Activated CD8-positive, alpha-beta memory T cell treated with anti-CD3 and anti-CD28 coated beads, Interleukin-2, amount 10 ng/mL, durations not matched to agents 7 days and 5 days (primary cell): ENCODE measurements at regions not wholly inside any gene's neighbourhood (a gene's known extent, or its start where the extent isn't known, plus 50 kb on each side); places are given as distances from the start of the nearest gene placed in this dataset.

Source experiments
- ATAC-seq: fragments of 150-1000 bp; cut with Tn5 transposase; one replicate; pipeline ENCODE4 v1.10.0; 2021; ENCODE audit warnings: moderate library complexity
- CTCF ChIA-PET: fragments of 350-600 bp; sonication (Branson Sonifier 250); formaldehyde crosslinking; loops from one replicate; lab custom pipeline; 2021; ENCODE audit warnings: antibody characterized with exemption; lab: Charles Lee
- DNase-seq: peaks from one replicate; pipeline ENCODE4 v3.0.0-alpha.2; 2020
- H3K27ac Mint-ChIP-seq: one replicate; pipeline ENCODE4 v1.8.0; 2021; ENCODE audit warnings: mild to moderate bottlenecking, mixed read lengths
- H3K27me3 Mint-ChIP-seq: one replicate; pipeline ENCODE4 v1.8.0; 2021; ENCODE audit warnings: mixed read lengths
- H3K36me3 Mint-ChIP-seq: one replicate; pipeline ENCODE4 v1.8.0; 2021; ENCODE audit warnings: mild to moderate bottlenecking, mixed read lengths
- H3K4me1 Mint-ChIP-seq: one replicate; pipeline ENCODE4 v1.8.0; 2021; ENCODE audit warnings: mixed read lengths
- H3K4me3 Mint-ChIP-seq: one replicate; pipeline ENCODE4 v1.8.0; 2021; ENCODE audit warnings: mild to moderate bottlenecking, moderate library complexity, mixed read lengths
- H3K9me3 Mint-ChIP-seq: one replicate; pipeline ENCODE4 v1.8.0; 2022; ENCODE audit warnings: low read depth, mixed read lengths

- peaks cover 4% of the 10 kb centered on the region for H3K27me3 Mint-ChIP-seq
- H3K9me3 Mint-ChIP-seq: peaks cover 18% of the 10 kb centered on the region
- no peak for DNase-seq
- H3K27ac Mint-ChIP-seq: no peak overlapping the region
- no peaks in the 10 kb centered on the region for H3K36me3 Mint-ChIP-seq
- H3K4me1 Mint-ChIP-seq: no peaks in the 10 kb centered on the region
- no peak for ATAC-seq
- CTCF ChIA-PET: no interaction called here
- no peak overlapping the region for H3K4me3 Mint-ChIP-seq
Observed at GRCh38 chr18:78704971-78705461, 274.6 kb upstream of the SALL3 start.

- no peak for DNase-seq
- no peaks in the 10 kb centered on the region for H3K27me3 Mint-ChIP-seq
- H3K4me1 Mint-ChIP-seq: no peaks in the 10 kb centered on the region
- no peak overlapping the region for H3K4me3 Mint-ChIP-seq
- CTCF ChIA-PET: no interaction called here
- H3K36me3 Mint-ChIP-seq: no peaks in the 10 kb centered on the region
- peaks cover 8% of the 10 kb centered on the region for H3K9me3 Mint-ChIP-seq
- H3K27ac Mint-ChIP-seq: no peak overlapping the region
- ATAC-seq: no peak
Observed at GRCh38 chr18:78709261-78709809, 270.3 kb upstream of the SALL3 start.

GRCh38 chr18:78711316-78711715 is 268.3 kb upstream of the SALL3 start:
- H3K9me3 Mint-ChIP-seq: peaks cover 5% of the 10 kb centered on the region
- peaks cover 3% of the 10 kb centered on the region for H3K4me1 Mint-ChIP-seq
- H3K27me3 Mint-ChIP-seq: no peaks in the 10 kb centered on the region
- no peak overlapping the region for H3K4me3 Mint-ChIP-seq
- DNase-seq: no peak
- CTCF ChIA-PET: interaction anchor here (0.8 kb wide), 1 partner anchor 9 kb away, joined by 3 read pairs; no protein-coding TSS in a partner anchor
- no peak for ATAC-seq
- no peaks in the 10 kb centered on the region for H3K36me3 Mint-ChIP-seq
- no peak overlapping the region for H3K27ac Mint-ChIP-seq

GRCh38 chr18:78711971-78712370 is 267.6 kb upstream of the SALL3 start:
- H3K27ac Mint-ChIP-seq: no peak overlapping the region
- H3K9me3 Mint-ChIP-seq: peaks cover 5% of the 10 kb centered on the region
- CTCF ChIA-PET: interaction anchor here (0.8 kb wide), 1 partner anchor 9 kb away, joined by 3 read pairs; no protein-coding TSS in a partner anchor
- no peaks in the 10 kb centered on the region for H3K27me3 Mint-ChIP-seq
- H3K4me3 Mint-ChIP-seq: no peak overlapping the region
- no peaks in the 10 kb centered on the region for H3K36me3 Mint-ChIP-seq
- no peak for DNase-seq
- ATAC-seq: no peak
- peaks cover 3% of the 10 kb centered on the region for H3K4me1 Mint-ChIP-seq

- no peak for ATAC-seq
- peaks cover 2% of the 10 kb centered on the region for H3K9me3 Mint-ChIP-seq
- DNase-seq: no peak
- H3K4me1 Mint-ChIP-seq: peaks cover 3% of the 10 kb centered on the region
- H3K27me3 Mint-ChIP-seq: no peaks in the 10 kb centered on the region
- no peak overlapping the region for H3K4me3 Mint-ChIP-seq
- CTCF ChIA-PET: no interaction called here
- no peak overlapping the region for H3K27ac Mint-ChIP-seq
- H3K36me3 Mint-ChIP-seq: no peaks in the 10 kb centered on the region
Observed at GRCh38 chr18:78713069-78713468, 266.5 kb upstream of the SALL3 start.

GRCh38 chr18:78713726-78714125 is 265.9 kb upstream of the SALL3 start:
- DNase-seq: no peak
- no peak overlapping the region for H3K4me3 Mint-ChIP-seq
- H3K36me3 Mint-ChIP-seq: no peaks in the 10 kb centered on the region
- CTCF ChIA-PET: no interaction called here
- H3K27me3 Mint-ChIP-seq: no peaks in the 10 kb centered on the region
- no peak overlapping the region for H3K27ac Mint-ChIP-seq
- ATAC-seq: no peak
- no peaks in the 10 kb centered on the region for H3K9me3 Mint-ChIP-seq
- H3K4me1 Mint-ChIP-seq: peaks cover 3% of the 10 kb centered on the region

GRCh38 chr18:78716022-78716421 is 263.6 kb upstream of the SALL3 start:
- no peak overlapping the region for H3K27ac Mint-ChIP-seq
- DNase-seq (no peak), ATAC-seq (no peak)
- H3K4me3 Mint-ChIP-seq: no peak overlapping the region
- CTCF ChIA-PET: no interaction called here
- no peaks in the 10 kb centered on the region for H3K36me3 Mint-ChIP-seq
- H3K27me3 Mint-ChIP-seq: no peaks in the 10 kb centered on the region
- no peaks in the 10 kb centered on the region for H3K9me3 Mint-ChIP-seq
- peaks cover 3% of the 10 kb centered on the region for H3K4me1 Mint-ChIP-seq

GRCh38 chr18:78716581-78716980 is 263.0 kb upstream of the SALL3 start:
- Mint-ChIP-seq H3K9me3 (no peaks in the 10 kb centered on the region), H3K36me3 (no peaks in the 10 kb centered on the region), H3K27ac (no peak overlapping the region), H3K4me1 (peaks cover 3% of the 10 kb centered on the region), H3K4me3 (no peak overlapping the region), H3K27me3 (peaks cover 2% of the 10 kb centered on the region)
- ATAC-seq (no peak), DNase-seq (no peak)
- CTCF ChIA-PET: no interaction called here

- Mint-ChIP-seq H3K4me3 (no peak overlapping the region), H3K27ac (no peak overlapping the region), H3K9me3 (no peaks in the 10 kb centered on the region), H3K4me1 (peaks cover 3% of the 10 kb centered on the region), H3K36me3 (no peaks in the 10 kb centered on the region), H3K27me3 (peaks cover 8% of the 10 kb centered on the region)
- no peak for DNase-seq
- CTCF ChIA-PET: no interaction called here
- ATAC-seq: no peak
Observed at GRCh38 chr18:78717051-78717765, 262.4 kb upstream of the SALL3 start.

GRCh38 chr18:78717766-78718150 is 261.9 kb upstream of the SALL3 start:
- H3K4me3 Mint-ChIP-seq: no peak overlapping the region
- H3K9me3 Mint-ChIP-seq: no peaks in the 10 kb centered on the region
- no peak overlapping the region for H3K27ac Mint-ChIP-seq
- no peaks in the 10 kb centered on the region for H3K36me3 Mint-ChIP-seq
- CTCF ChIA-PET: no interaction called here
- DNase-seq (no peak), ATAC-seq (no peak)
- H3K27me3 Mint-ChIP-seq: peaks cover 11% of the 10 kb centered on the region
- H3K4me1 Mint-ChIP-seq: peaks cover 3% of the 10 kb centered on the region

GRCh38 chr18:78719821-78720220 is 259.8 kb upstream of the SALL3 start:
- no peak overlapping the region for H3K27ac Mint-ChIP-seq
- ATAC-seq (no peak), DNase-seq (no peak)
- H3K27me3 Mint-ChIP-seq: peaks cover 16% of the 10 kb centered on the region
- peaks cover 3% of the 10 kb centered on the region for H3K4me1 Mint-ChIP-seq
- CTCF ChIA-PET: no interaction called here
- H3K36me3 Mint-ChIP-seq: no peaks in the 10 kb centered on the region
- H3K9me3 Mint-ChIP-seq: no peaks in the 10 kb centered on the region
- H3K4me3 Mint-ChIP-seq: no peak overlapping the region

GRCh38 chr18:78720456-78721237 is 259.0 kb upstream of the SALL3 start:
- ATAC-seq (no peak), DNase-seq (no peak)
- H3K4me3 Mint-ChIP-seq: no peak overlapping the region
- no peaks in the 10 kb centered on the region for H3K9me3 Mint-ChIP-seq
- H3K27me3 Mint-ChIP-seq: peaks cover 16% of the 10 kb centered on the region
- CTCF ChIA-PET: no interaction called here
- peaks cover 3% of the 10 kb centered on the region for H3K4me1 Mint-ChIP-seq
- H3K36me3 Mint-ChIP-seq: no peaks in the 10 kb centered on the region
- no peak overlapping the region for H3K27ac Mint-ChIP-seq

GRCh38 chr18:78721238-78721875 is 258.3 kb upstream of the SALL3 start:
- H3K27me3 Mint-ChIP-seq: peaks cover 16% of the 10 kb centered on the region
- no peaks in the 10 kb centered on the region for H3K4me1 Mint-ChIP-seq
- no peaks in the 10 kb centered on the region for H3K9me3 Mint-ChIP-seq
- no peaks in the 10 kb centered on the region for H3K36me3 Mint-ChIP-seq
- no peak overlapping the region for H3K4me3 Mint-ChIP-seq
- no peak for ATAC-seq
- CTCF ChIA-PET: no interaction called here
- H3K27ac Mint-ChIP-seq: no peak overlapping the region
- no peak for DNase-seq
